Mesenchymal stem cell (in vitro differentiated cells and primary cell): ENCODE measurements at regions not wholly inside any gene's neighbourhood (a gene's known extent, or its start where the extent isn't known, plus 50 kb on each side); places are given as distances from the start of the nearest gene placed in this dataset.

ENCODE experiments used
- DNase-seq: peaks from one replicate; pipeline ENCODE4 v3.0.0-alpha.2; 2013
- H2AFZ ChIP-seq: one replicate; pipeline ENCODE4 v1.6.1; 2013; ENCODE audit warnings: low read depth, mild to moderate bottlenecking, control low read depth, inconsistent platforms, low read length, moderate library complexity
- H2AK5ac ChIP-seq: 2 replicates; pipeline ENCODE4 v1.6.1; 2013; ENCODE audit warnings: low read length, moderate library complexity, mild to moderate bottlenecking, inconsistent platforms; ENCODE audit not compliant: severe bottlenecking
- H2BK120ac ChIP-seq: one replicate; pipeline ENCODE4 v1.6.1; 2013; ENCODE audit warnings: low read depth, mild to moderate bottlenecking, inconsistent platforms, low read length, moderate library complexity
- H2BK12ac ChIP-seq, 2 experiments: one replicate each; pipeline ENCODE4 v1.6.1; 2013; ENCODE audit warnings: inconsistent platforms in 2 of 2, low read length in 2 of 2, mild to moderate bottlenecking in 2 of 2, moderate library complexity in 2 of 2, control low read depth in 1 of 2
- H2BK15ac ChIP-seq: one replicate; pipeline ENCODE4 v1.6.1; 2013; ENCODE audit warnings: mild to moderate bottlenecking, low read depth, inconsistent platforms; ENCODE audit not compliant: poor library complexity, severe bottlenecking
- H2BK5ac ChIP-seq: 2 replicates; pipeline ENCODE4 v1.6.1; 2013; ENCODE audit warnings: low read depth, mild to moderate bottlenecking, low read length, control low read depth, inconsistent platforms; ENCODE audit not compliant: poor library complexity, severe bottlenecking
- H3K14ac ChIP-seq, 2 experiments: one replicate each; pipeline ENCODE4 v1.6.1; 2013; ENCODE audit warnings: inconsistent platforms in 2 of 2, low read length in 2 of 2, control low read depth in 1 of 2, mild to moderate bottlenecking in 1 of 2, moderate library complexity in 1 of 2
- H3K18ac ChIP-seq, 2 experiments: one replicate each; pipeline ENCODE4 v1.6.1; 2013; ENCODE audit warnings: inconsistent platforms in 2 of 2, low read length in 2 of 2, control low read depth in 1 of 2, low read depth in 1 of 2, mild to moderate bottlenecking in 1 of 2
- H3K23ac ChIP-seq, 2 experiments: one replicate each; pipeline ENCODE4 v1.6.1; 2013; ENCODE audit warnings: inconsistent platforms in 2 of 2, low read length in 2 of 2, mild to moderate bottlenecking in 2 of 2, moderate library complexity in 2 of 2, control low read depth in 1 of 2
- H3K27ac ChIP-seq: 2 replicates; pipeline ENCODE4 v1.5.1; 2013; ENCODE audit warnings: mild to moderate bottlenecking, moderate library complexity, low read length, control low read depth, inconsistent platforms; ENCODE audit not compliant: poor library complexity, severe bottlenecking
- H3K27me3 ChIP-seq, 2 experiments: 2 replicates each; pipeline versions ENCODE4 v1.6.1 to v1.7.0; 2013; ENCODE audit warnings: low read length in 2 of 2, mild to moderate bottlenecking in 2 of 2, moderate library complexity in 2 of 2, control low read depth in 1 of 2, inconsistent platforms in 1 of 2; ENCODE audit not compliant: control insufficient read depth in 1 of 2, insufficient read depth in 1 of 2
- H3K36me3 ChIP-seq, 2 experiments: 2 replicates each; pipeline versions ENCODE4 v1.6.1 to v1.7.0; 2013; ENCODE audit warnings: low read length in 2 of 2, control low read depth in 1 of 2, inconsistent platforms in 1 of 2, low read depth in 1 of 2, mild to moderate bottlenecking in 1 of 2; ENCODE audit not compliant: insufficient read depth in 2 of 2, control insufficient read depth in 1 of 2
- H3K4ac ChIP-seq, 2 experiments: one replicate each; pipeline ENCODE4 v1.6.1; 2013; ENCODE audit warnings: inconsistent platforms in 2 of 2, low read length in 2 of 2, mild to moderate bottlenecking in 2 of 2, moderate library complexity in 2 of 2, control low read depth in 1 of 2, low read depth in 1 of 2
- H3K4me1 ChIP-seq: 2 replicates; pipeline ENCODE4 v1.6.1; 2013; ENCODE audit warnings: low read depth, low read length, control low read depth; ENCODE audit not compliant: control insufficient read depth, insufficient read depth
- H3K4me2 ChIP-seq: 2 replicates; pipeline ENCODE4 v1.6.1; 2013; ENCODE audit warnings: low read length, mild to moderate bottlenecking, inconsistent platforms; ENCODE audit not compliant: poor library complexity, severe bottlenecking
- H3K4me3 ChIP-seq, 2 experiments: 2 replicates each; pipeline versions ENCODE4 v1.5.1 to v1.7.0; 2013; ENCODE audit warnings: low read length in 2 of 2, mild to moderate bottlenecking in 2 of 2, control low read depth in 1 of 2, low read depth in 1 of 2; ENCODE audit not compliant: insufficient read depth in 1 of 2
- H3K79me1 ChIP-seq: replicated peaks from 2 replicates; pipeline ENCODE4 v1.6.1; 2013; ENCODE audit warnings: mild to moderate bottlenecking, control low read depth, low read length, inconsistent platforms; ENCODE audit not compliant: poor library complexity, severe bottlenecking
- H3K9ac ChIP-seq: 2 replicates; pipeline ENCODE4 v1.7.0; 2013; ENCODE audit warnings: mild to moderate bottlenecking, low read length, moderate library complexity
- H3K9me3 ChIP-seq: 2 replicates; pipeline ENCODE4 v1.7.0; 2013; ENCODE audit warnings: mild to moderate bottlenecking, low read length; ENCODE audit not compliant: control insufficient read depth
- H4K8ac ChIP-seq: one replicate; pipeline ENCODE4 v1.6.1; 2013; ENCODE audit warnings: inconsistent platforms, mild to moderate bottlenecking, low read length, moderate library complexity
- H4K91ac ChIP-seq: one replicate; pipeline ENCODE4 v1.6.1; 2013; ENCODE audit warnings: mild to moderate bottlenecking, low read length, inconsistent platforms
- WGBS: methylation state at CpG from one replicate; pipeline ENCODE4 v1.1.7; 2013; ENCODE audit warnings: mixed read lengths; 5-methylcytosine and 5-hydroxymethylcytosine counted together

DNA sequence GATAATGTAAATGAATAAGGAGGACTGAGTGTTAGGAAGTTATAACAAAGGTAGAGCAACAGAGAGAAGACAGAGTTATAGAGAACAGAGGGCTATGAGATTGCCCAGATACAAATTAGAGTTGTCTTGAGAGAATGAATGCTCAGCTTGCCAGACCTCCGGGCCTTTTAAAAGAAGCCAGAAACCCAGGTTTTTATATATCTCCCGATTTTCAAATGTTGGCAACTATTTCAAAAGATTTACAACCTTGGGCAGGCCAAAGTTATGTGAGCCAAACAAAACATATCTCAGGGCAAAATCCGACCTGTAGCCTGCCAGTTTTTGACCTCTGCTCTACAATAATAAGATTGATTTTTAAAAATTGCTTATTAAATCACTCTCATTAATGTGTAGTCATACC is 573.1 kb upstream of the SLC10A2 start:
- no peak overlapping the region for H2BK5ac ChIP-seq
- no peak overlapping the region for H4K91ac ChIP-seq
- H3K9me3 ChIP-seq = no peaks in the 10 kb centered on the region
- no peak overlapping the region for H3K9ac ChIP-seq
- no peak overlapping the region for H2AFZ ChIP-seq
- H2AK5ac ChIP-seq = no peak overlapping the region
- H3K36me3 ChIP-seq = no peaks in the 10 kb centered on the region
- no peak overlapping the region for H3K18ac ChIP-seq
- H3K23ac ChIP-seq = no peak overlapping the region
- no peak overlapping the region for H2BK15ac ChIP-seq
- no peak overlapping the region for H3K4me2 ChIP-seq
- H3K79me1 ChIP-seq = no peaks in the 10 kb centered on the region
- no peak overlapping the region for H3K4me3 ChIP-seq
- no peaks in the 10 kb centered on the region for H3K27me3 ChIP-seq
- H2BK12ac ChIP-seq = no peak overlapping the region
- no peak overlapping the region for H3K4ac ChIP-seq
- no peak for DNase-seq
- WGBS = 85% methylated on average over 2 of the region's 3 CpGs
- no peak overlapping the region for H3K27ac ChIP-seq
- H2BK120ac ChIP-seq = no peak overlapping the region
- H4K8ac ChIP-seq = no peak overlapping the region
- H3K4me1 ChIP-seq = no peaks in the 10 kb centered on the region
- H3K14ac ChIP-seq = no peak overlapping the region

DNA sequence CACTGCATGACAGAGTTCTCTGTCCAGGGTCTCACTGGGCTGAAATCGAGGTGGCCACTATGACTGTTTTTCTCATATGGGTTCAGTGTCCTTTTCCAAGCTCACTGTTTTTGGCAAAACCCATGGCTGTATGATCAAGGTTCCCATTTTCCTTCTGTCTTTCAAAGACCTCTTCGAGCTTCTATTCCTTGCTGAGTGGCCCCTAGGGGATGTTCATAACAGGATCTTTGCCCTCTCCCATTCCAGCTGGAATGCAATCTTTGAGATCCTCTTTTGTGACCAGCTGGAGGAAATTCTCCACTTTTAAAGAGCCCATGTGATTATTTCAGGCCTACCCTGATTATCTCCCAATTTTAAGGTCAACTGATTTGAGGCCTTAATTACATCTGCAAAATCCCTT is 572.5 kb upstream of the SLC10A2 start:
- no peak overlapping the region for H3K23ac ChIP-seq
- no peak overlapping the region for H2AK5ac ChIP-seq
- H3K4me1 ChIP-seq = no peaks in the 10 kb centered on the region
- no peak overlapping the region for H2BK5ac ChIP-seq
- no peak overlapping the region for H3K4me2 ChIP-seq
- H2AFZ ChIP-seq = no peak overlapping the region
- no peak overlapping the region for H3K27ac ChIP-seq
- no peak overlapping the region for H3K18ac ChIP-seq
- no peak overlapping the region for H4K91ac ChIP-seq
- no peak overlapping the region for H3K9ac ChIP-seq
- H3K14ac ChIP-seq = no peak overlapping the region
- WGBS = 38% methylated on average over 2 of the region's 2 CpGs
- no peak overlapping the region for H3K4me3 ChIP-seq
- no peaks in the 10 kb centered on the region for H3K27me3 ChIP-seq
- H2BK12ac ChIP-seq = no peak overlapping the region
- H3K9me3 ChIP-seq = no peaks in the 10 kb centered on the region
- no peak overlapping the region for H3K4ac ChIP-seq
- no peak overlapping the region for H4K8ac ChIP-seq
- H3K36me3 ChIP-seq = no peaks in the 10 kb centered on the region
- H2BK120ac ChIP-seq = no peak overlapping the region
- DNase-seq = no peak
- no peaks in the 10 kb centered on the region for H3K79me1 ChIP-seq
- H2BK15ac ChIP-seq = no peak overlapping the region

DNA sequence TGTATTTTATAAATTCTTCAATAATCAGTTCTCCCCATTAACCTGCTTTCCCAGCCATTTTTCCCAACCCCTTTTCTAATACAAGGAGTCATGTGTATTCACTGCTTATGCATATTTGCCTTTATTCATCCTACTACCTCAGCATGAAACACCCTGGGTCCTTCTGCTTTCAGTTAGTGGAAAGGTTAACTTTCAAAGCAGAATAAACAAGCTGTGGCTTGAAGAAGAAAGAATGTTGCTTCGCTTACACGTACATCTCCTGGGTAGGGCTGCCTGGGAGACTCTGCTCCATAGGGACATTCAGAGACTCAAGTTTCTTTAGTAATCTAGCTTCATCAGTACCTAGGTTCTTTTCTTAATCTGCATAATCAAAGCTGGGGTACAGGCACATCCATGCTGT is 567.8 kb upstream of the SLC10A2 start:
- H3K4ac ChIP-seq = no peak overlapping the region
- H2AFZ ChIP-seq = no peak overlapping the region
- WGBS = 54% methylated on average over 2 of the region's 2 CpGs
- H3K4me1 ChIP-seq = no peaks in the 10 kb centered on the region
- H3K9me3 ChIP-seq = peaks cover 5% of the 10 kb centered on the region
- H3K27me3 ChIP-seq = no peaks in the 10 kb centered on the region
- H2BK5ac ChIP-seq = no peak overlapping the region
- H2BK15ac ChIP-seq = no peak overlapping the region
- H2AK5ac ChIP-seq = no peak overlapping the region
- no peak overlapping the region for H3K27ac ChIP-seq
- H3K23ac ChIP-seq = no peak overlapping the region
- no peak overlapping the region for H3K14ac ChIP-seq
- H3K4me3 ChIP-seq = no peak overlapping the region
- no peak for DNase-seq
- H3K18ac ChIP-seq = no peak overlapping the region
- H3K9ac ChIP-seq = no peak overlapping the region
- H4K91ac ChIP-seq = no peak overlapping the region
- H4K8ac ChIP-seq = no peak overlapping the region
- no peak overlapping the region for H2BK120ac ChIP-seq
- no peaks in the 10 kb centered on the region for H3K79me1 ChIP-seq
- no peak overlapping the region for H3K4me2 ChIP-seq
- H3K36me3 ChIP-seq = no peaks in the 10 kb centered on the region
- H2BK12ac ChIP-seq = no peak overlapping the region

DNA sequence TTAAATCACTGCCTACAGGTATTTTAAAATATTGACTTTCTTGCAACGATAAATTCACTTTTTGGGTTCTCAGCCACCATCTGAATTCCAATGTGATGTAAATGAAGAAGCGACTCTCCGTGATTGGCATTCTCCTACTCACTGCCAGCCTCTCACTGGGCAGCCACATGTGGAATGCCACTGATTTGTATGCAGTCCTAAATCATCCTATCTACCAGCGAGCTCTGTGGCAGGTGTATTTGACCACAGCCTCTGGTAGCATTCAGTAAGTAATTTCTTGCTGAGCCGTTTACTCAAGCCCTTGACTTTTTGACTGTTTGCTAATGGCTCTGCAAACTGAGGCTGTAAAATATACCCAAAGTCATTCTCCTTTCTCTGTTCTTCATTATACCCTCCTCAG is 559.0 kb upstream of the SLC10A2 start:
- Histone ChIP-seq H2AK5ac (no peak overlapping the region), H3K4ac (no peak overlapping the region), H3K9ac (no peak overlapping the region), H3K27ac (no peak overlapping the region), H2BK5ac (no peak overlapping the region), H3K4me2 (no peak overlapping the region), H3K4me3 (no peak overlapping the region), H2AFZ (no peak overlapping the region), H2BK12ac (no peak overlapping the region), H4K8ac (no peak overlapping the region), H2BK15ac (no peak overlapping the region), H3K23ac (no peak overlapping the region), H2BK120ac (no peak overlapping the region), H3K18ac (no peak overlapping the region), H3K14ac (no peak overlapping the region), H3K27me3 (no peaks in the 10 kb centered on the region), H4K91ac (no peak overlapping the region), H3K79me1 (no peaks in the 10 kb centered on the region), H3K4me1 (no peaks in the 10 kb centered on the region), H3K9me3 (no peaks in the 10 kb centered on the region), H3K36me3 (no peaks in the 10 kb centered on the region)
- DNase-seq = no peak
- WGBS = 74% methylated on average over 5 of the region's 5 CpGs
